Tibial artery (tissue), 4 donors: ENCODE measurements at regions not wholly inside any gene's neighbourhood (a gene's known extent, or its start where the extent isn't known, plus 50 kb on each side); places are given as distances from the start of the nearest gene placed in this dataset.

Experiments
- DNase-seq, 2 donors: peaks; one replicate each; pipeline ENCODE4 v3.0.0-alpha.2; 2019
- H3K27ac ChIP-seq, 2 donors: fragments of 200-600 bp; sonication (generic) in 1 of 2; 1 replicate in 1 of 2; 2 replicates in 1 of 2; pipeline ENCODE4 v1.5.1; 2018 to 2019; ENCODE audit warnings: mild to moderate bottlenecking in 1 of 2
- H3K27me3 ChIP-seq, 2 donors: fragments of 200-600 bp; sonication (generic) in 1 of 2; one replicate each; pipeline versions ENCODE4 v1.5.1 to v1.6.0; 2016 to 2019
- H3K36me3 ChIP-seq, 3 donors: fragments of 200-600 bp; sonication (generic) in 2 of 3; one replicate each; pipeline ENCODE4 v1.5.1; 2016 to 2019; ENCODE audit warnings: mild to moderate bottlenecking in 2 of 3
- H3K4me1 ChIP-seq, 4 donors: fragments of 200-600 bp; sonication (generic) in 2 of 4; 1 replicate in 3 of 4; 2 replicates in 1 of 4; pipeline ENCODE4 v1.5.1; 2016 to 2019
- H3K4me3 ChIP-seq, 2 donors: fragments of 200-600 bp; sonication (generic) in 1 of 2; 1 replicate in 1 of 2; 2 replicates in 1 of 2; pipeline ENCODE4 v1.5.1; 2018 to 2019; ENCODE audit warnings: mild to moderate bottlenecking in 2 of 2
- H3K9me3 ChIP-seq, 3 donors: fragments of 200-600 bp; sonication (generic) in 1 of 3; one replicate each; pipeline ENCODE4 v1.5.1; 2016 to 2019
- intact Hi-C: fragments of 100-400 bp; cut with DNase I; formaldehyde crosslinking; loops from one replicate; pipeline ENCODE4 v1.15.0; 2023; ENCODE audit warnings: low total_unique reads
- TF ChIP-seq, protein P1 (sequence below), 2 experiments: fragments of 200-600 bp in 1 of 2; fragments of 450-650 bp in 1 of 2; IDR thresholded peaks; one replicate each; pipeline ENCODE4 v1.5.1; 2017 to 2019; ENCODE audit warnings: antibody characterized with exemption in 2 of 2, mild to moderate bottlenecking in 1 of 2, moderate library complexity in 1 of 2

DNA sequence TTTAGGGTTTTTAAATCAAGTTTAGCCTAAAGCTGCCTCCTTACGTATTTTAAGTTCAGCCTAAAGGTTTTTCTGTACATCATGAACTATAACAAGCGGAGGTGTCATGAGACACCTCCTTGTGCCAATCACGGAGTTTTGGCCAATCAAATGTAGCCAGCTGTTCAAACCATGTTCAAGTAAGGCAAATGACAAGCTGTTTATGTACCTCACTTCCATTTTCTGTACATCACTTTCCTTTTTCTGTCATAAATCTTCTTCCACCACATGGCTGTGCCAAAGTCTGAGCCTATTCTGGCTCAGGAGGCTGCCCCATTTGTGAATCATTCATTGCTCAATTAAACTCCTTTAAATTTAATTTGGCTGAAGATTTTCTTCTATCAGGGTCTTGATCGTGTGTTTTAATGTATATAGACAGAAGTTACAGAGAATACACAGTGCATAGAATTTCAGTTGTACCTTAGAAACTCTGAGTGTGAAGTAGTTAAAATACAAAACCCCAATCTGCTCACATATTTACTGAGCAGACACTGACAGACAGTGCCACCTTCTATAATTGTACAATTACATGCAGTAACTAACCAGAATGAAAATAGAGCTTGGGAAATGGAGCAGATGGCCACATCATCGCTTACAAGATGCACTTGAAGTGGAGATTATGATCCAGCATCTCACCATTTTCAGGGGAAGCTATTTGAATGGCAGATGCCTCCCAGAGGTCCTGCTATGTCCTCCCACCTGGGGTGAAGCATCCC, 76.9 kb upstream of the LANCL2 start:
- DNase-seq, result no peak
- Histone ChIP-seq H3K4me1 (no peaks in the 10 kb centered on the region), H3K4me3 (no peak overlapping the region), H3K9me3 (no peaks in the 10 kb centered on the region), H3K27me3 (no peaks in the 10 kb centered on the region), H3K36me3 (no peaks in the 10 kb centered on the region), H3K27ac (no peak overlapping the region)
- TF ChIP-seq, protein P1, sequence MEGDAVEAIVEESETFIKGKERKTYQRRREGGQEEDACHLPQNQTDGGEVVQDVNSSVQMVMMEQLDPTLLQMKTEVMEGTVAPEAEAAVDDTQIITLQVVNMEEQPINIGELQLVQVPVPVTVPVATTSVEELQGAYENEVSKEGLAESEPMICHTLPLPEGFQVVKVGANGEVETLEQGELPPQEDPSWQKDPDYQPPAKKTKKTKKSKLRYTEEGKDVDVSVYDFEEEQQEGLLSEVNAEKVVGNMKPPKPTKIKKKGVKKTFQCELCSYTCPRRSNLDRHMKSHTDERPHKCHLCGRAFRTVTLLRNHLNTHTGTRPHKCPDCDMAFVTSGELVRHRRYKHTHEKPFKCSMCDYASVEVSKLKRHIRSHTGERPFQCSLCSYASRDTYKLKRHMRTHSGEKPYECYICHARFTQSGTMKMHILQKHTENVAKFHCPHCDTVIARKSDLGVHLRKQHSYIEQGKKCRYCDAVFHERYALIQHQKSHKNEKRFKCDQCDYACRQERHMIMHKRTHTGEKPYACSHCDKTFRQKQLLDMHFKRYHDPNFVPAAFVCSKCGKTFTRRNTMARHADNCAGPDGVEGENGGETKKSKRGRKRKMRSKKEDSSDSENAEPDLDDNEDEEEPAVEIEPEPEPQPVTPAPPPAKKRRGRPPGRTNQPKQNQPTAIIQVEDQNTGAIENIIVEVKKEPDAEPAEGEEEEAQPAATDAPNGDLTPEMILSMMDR (IDR thresholded peaks at IDR 0.05), result no peak
- intact Hi-C loops, result no loop called here

DNA sequence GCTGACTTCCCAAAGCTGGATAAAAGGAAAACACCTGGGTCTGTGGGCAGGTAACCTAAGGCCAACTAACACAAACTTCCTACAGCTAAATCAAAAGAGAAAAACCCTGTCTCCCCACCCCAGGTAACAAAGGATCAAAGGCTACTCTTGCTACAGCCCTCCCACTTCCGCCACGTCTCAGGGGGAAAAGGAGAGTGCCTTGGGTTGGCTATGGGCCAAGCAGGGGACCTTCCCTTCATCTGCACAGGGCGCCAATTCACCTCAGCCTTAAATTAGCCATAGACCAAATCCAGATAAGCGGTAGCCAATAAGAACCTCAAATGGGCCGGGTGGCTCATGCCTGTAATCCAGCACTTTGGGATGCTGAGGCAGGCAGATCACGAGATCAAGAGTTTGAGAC, 69.1 kb upstream of the LANCL2 start:
- TF ChIP-seq, protein P1 (IDR thresholded peaks at IDR 0.05), result no peak
- peaks cover 0 to 18% of the 10 kb centered on the region in 2 donors for H3K27me3 ChIP-seq
- no peaks in the 10 kb centered on the region for H3K4me1 ChIP-seq
- H3K4me3 ChIP-seq, result no peak overlapping the region
- H3K9me3 ChIP-seq, result no peaks in the 10 kb centered on the region
- intact Hi-C loops, result no loop called here
- DNase-seq, result no peak
- no peaks in the 10 kb centered on the region for H3K36me3 ChIP-seq
- H3K27ac ChIP-seq, result no peak overlapping the region

DNA sequence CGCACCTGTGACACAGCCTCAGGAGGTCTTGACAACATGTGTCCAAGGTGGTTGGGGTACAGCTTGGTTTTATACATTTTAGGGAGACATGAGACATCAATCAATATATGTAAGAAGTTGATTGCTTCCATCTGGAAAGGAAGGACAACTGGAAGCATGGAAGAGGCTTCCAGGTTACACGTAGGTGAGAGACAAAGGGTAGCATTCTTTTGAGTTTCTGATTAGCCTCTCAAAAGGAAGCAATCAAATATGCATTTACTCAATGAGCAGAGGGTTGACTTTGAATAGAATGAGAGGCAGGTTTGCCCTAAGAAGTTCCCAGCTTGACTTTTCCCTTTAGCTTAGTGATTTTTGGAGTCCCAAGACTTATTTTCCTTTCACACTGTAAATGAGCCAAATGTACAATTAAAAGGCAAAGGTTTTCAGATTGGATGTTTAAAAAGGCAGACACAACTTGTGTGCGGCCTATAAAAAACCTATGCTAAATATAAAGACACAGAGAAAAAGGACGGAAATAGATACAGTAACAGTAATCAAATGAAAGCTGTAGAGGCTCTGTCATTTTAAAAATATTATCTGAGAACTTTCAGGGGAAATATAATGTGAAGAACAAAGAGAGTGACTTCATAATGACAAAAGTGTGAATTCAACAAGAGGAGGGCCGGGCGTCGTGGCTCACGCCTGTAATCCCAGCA, 65.7 kb upstream of the LANCL2 start:
- H3K9me3 ChIP-seq, result no peaks in the 10 kb centered on the region
- no peaks in the 10 kb centered on the region for H3K4me1 ChIP-seq
- no peak overlapping the region for H3K4me3 ChIP-seq
- peaks cover 0 to 13% of the 10 kb centered on the region in 2 donors for H3K27me3 ChIP-seq
- DNase-seq, result no peak
- TF ChIP-seq, protein P1 (IDR thresholded peaks at IDR 0.05), result no peak
- H3K27ac ChIP-seq, result no peak overlapping the region
- H3K36me3 ChIP-seq, result no peaks in the 10 kb centered on the region
- intact Hi-C loops, result no loop called here

DNA sequence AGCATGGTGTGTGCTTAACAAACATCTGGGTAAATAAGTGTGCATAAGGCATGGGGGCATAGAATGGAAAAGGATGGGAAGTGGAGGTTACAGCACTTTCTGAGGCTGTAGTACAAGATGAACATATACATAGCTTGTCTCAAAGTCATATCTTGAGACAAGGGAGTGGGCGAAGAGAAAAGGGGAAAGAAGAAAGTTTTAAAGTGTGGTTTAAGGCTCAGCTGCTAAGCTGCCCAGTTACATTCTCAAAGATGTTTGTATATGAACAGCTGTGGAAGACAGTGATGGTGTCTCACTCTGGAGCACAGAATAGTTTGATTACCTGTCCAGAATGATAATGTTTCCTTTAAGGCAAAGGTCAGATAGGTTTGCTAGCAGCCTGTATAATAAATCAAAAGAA, 61.9 kb upstream of the LANCL2 start:
- intact Hi-C loops, result no loop called here
- H3K9me3 ChIP-seq, result no peaks in the 10 kb centered on the region
- no peak overlapping the region for H3K4me3 ChIP-seq
- no peak overlapping the region for H3K27ac ChIP-seq
- TF ChIP-seq, protein P1 (IDR thresholded peaks at IDR 0.05), result no peak
- no peaks in the 10 kb centered on the region for H3K36me3 ChIP-seq
- H3K4me1 ChIP-seq, result no peaks in the 10 kb centered on the region
- DNase-seq, result no peak
- peaks cover 0 to 3% of the 10 kb centered on the region in 2 donors for H3K27me3 ChIP-seq

DNA sequence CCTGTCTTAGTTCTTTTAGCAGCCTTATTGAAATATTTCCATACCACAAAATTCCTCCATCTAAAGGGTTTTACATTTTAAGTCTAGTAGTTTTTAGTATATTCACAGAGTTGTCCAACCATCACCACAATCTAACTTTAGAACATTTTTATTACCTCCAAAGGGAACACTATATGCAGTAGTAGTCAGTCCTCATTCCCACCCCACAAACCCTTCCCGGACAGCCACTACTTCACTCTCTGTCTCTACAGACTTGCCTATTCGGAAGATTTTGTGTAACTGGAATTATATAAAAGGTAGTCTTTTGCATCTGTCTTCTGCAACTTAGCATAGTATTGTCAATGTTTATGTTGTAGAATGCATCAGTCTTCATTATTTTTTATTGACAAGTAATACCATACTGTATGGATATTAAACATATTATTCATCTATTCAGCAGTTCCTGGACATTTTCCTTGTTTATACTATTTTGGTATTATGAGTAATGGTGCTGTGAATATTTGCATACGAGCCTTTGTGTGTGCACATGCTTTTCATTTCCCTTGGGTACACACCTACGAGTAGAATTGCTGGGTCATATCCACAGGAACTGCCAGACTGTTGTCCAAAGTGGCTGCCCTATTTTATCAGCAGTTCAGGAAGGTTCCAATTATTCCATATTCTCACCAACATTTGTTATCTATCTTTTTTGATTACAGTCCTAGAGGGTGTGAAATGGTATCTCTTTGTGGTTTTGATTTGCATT, 60.9 kb upstream of the LANCL2 start:
- no peak for DNase-seq
- intact Hi-C loops, result no loop called here
- Histone ChIP-seq H3K9me3 (no peaks in the 10 kb centered on the region), H3K4me3 (no peak overlapping the region), H3K27me3 (peaks cover 0 to 3% of the 10 kb centered on the region in 2 donors), H3K4me1 (no peaks in the 10 kb centered on the region), H3K27ac (no peak overlapping the region), H3K36me3 (no peaks in the 10 kb centered on the region)
- TF ChIP-seq, protein P1 (IDR thresholded peaks at IDR 0.05), result no peak
